ENCODE measurements at regions not wholly inside any gene's neighbourhood (a gene's known extent, or its start where the extent isn't known, plus 50 kb on each side); places are given as distances from the start of the nearest gene placed in this dataset.

GRCh38 chr22:49638001-49638400 is 189.7 kb downstream of the BRD1 start:
- no peak for DNase-seq

DNA sequence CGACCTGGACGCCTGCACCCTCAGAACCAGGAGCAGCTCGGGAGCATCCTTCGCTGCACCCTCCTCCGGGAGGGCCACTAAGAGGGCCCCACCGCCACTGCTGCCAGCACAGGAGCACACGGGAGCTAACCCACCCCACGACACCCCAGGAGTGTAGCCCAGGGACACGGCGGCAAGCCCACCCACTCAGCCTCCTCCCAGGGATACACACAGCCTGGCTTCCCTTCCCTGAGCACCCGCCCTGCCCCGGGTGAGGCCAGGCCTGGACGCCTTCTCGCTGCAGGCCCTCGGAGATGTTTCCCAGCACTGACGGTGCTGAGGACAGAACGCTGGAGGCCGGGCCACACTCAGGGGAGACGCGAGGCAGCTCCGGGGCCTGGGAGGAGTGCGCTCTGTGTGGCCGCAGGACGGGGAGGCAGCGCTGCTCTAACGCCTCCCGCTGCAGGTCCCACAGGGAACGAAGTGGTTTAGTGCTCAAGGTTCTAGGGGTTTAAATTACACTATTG is 190.4 kb downstream of the BRD1 start:
- no peak for DNase-seq

- DNase-seq = no peak
Observed at GRCh38 chr22:49636649-49637048, 191.0 kb downstream of the BRD1 start.

DNA sequence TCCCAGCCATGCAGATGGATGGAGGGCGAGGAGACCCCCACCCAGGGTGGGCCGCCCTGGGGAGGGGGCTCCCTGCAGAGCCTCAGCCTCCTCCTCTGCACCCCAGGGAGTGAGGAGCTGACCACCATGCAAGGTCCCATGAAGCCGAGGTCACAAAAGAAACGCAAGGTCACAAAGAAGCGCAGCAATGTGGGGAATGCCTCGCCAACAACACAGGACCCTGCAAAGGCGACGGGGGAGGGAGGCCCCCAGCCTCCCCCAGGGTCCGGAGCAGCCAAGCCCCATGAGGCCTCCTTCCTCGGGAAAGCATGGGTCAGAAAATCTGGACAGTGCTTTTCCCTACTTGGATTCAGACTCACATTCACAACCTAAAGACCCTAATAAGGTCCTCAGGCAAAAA is 191.5 kb downstream of the BRD1 start:
- no peak for DNase-seq

DNA sequence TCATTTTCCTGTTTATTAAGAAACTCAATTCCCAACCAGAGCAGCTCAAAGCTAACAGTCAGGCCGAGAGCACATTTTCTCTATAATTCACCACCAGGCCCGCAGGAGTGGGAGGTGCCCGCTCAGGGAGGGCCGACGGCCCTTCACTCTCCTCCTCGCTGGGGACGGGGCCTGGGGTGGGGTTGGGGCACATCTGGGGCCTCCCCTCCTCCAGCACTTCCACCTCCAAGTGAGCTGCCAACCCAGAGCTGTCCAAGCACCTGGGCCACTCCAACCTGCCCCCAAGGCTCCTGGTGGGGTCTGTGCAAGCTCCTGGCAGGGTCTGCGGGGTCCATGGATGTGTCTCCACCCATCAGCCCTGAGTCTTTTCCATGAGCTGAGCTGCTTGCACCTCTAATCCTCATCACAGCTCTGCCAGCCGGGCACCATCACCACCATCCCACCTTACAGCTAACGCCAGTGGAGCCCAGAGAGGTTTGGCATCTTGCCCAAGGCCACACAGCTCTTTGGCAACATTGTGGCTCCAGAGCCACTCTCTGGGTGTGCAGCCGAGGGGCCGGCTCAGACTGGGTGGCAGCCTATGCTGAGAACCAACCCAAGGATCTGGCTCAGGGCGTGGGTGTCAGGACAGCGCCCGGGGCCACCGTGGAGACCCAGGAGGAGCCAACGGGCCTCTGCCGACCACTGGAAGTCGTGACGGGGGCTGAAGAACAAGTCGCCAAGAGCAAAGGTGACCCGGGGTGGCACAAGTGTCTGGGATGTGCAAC is 193.5 kb downstream of the BRD1 start:
- no peak for DNase-seq

- DNase-seq = no peak
Observed at GRCh38 chr22:49633010-49633324, 194.7 kb downstream of the BRD1 start.

DNA sequence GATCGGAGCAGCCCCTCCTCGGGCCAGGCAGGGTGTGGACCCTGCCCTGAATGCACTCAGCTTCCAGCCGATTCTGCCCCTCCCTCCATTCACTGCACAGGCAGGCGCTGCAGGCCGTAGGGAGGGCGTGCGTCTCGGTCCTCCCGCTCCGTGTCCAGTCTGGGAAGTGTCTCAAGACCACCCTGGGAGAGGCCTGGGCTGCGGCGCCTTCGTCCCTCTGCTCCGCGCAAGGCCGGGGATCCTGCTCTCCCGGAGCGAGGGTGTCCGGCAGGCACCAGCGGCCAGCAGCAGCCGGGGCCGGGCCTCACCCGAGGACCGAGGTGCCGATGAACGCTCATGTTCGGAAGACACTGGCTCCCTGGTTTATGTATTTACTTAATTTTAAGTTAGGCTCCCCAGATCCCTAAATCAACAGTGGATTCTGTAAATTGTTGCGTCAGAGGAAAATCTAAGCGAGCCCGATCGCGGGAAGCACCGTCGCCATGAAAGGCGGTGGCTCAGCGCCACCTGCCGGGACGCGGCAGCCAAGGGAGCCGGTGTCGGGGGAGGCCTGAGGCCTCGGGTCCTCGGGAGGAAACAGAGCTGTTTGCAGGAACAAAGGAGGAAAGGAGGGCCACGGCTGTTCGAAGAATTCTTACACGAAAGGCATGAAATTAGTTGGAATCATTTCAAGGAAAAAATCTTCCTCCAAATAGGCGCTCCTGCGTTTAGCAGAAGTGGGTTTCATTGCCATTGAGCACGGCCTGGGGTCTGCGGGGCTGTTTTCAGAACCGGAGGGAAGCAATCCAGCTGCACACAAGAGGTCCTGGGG is 195.3 kb downstream of the BRD1 start:
- DNase-seq = no peak

DNA sequence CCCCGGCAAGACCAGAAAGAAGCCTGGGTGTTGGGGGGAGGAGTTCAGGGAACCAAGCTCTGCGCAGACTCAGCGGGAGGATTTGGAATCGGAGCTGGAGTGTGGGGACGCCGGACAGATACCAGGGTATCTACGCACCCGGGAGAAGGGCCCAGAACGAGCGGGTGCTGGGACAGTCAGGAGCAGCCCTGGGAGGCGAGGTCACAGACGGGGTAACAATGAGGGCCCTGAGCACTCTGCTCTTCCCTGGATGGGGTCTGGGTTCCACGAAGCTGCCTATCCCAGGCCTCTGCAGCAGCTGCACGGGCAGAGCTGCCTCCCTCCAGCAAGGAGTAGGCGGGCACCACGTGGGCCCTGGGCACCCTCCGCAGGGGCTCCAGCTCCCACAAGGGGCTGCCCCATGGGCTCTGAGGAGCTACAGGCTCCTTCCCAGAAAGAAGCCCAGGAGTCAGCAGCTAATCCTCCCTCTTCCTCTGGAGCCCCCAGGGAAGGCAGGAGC is 197.2 kb downstream of the BRD1 start:
- no peak for DNase-seq

GRCh38 chr22:49629586-49630447 is 197.9 kb downstream of the BRD1 start:
- DNase-seq = no peak

- DNase-seq = no peak
Observed at GRCh38 chr22:49629261-49629570, 198.5 kb downstream of the BRD1 start.

- DNase-seq = no peak
Observed at GRCh38 chr22:49628391-49629260, 199.0 kb downstream of the BRD1 start.

- no peak for DNase-seq
Observed at GRCh38 chr22:49627217-49628181, 200.2 kb downstream of the BRD1 start.

DNA sequence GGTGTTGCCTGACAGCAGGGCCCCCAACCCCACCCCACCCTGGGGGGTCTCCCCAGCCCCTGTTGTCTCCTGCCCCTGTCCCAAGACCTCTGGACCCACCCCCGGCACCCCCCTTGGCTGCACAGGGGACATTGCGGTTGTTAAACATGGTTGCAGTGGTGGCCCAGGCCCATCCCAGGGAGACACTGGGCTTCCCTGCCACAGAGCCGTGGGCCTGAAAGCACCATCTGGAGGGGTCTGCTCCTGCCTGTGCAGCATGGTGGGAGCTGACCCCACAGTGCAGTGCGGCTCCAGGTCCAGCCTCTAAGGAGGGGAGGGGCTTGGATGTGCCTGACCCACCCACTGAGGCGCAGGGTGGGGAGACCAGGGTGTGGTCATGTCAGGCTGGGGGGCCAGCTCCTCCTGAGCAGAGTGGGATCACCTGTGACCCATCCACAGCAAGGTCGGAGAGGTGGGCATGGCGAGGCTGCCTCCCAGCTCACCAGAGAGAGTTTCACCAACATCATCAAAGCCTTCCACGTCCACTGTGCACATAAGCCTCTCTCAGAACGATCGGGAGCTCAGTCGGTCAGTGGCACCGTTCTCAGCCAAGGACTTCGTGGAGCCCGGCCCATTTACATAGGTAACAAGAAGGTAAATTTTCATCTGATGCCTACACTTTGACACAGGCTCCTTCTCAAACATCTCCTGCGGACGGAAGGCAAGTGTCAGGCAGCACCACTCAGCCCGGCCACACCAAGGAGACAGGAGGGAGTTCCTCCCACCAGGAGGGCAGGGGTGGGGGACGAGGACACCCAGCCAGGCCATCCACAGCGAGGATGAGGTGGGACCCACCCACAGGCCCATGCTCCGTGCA is 201.1 kb downstream of the BRD1 start:
- DNase-seq = no peak

GRCh38 chr22:49624421-49625177 is 203.1 kb downstream of the BRD1 start:
- DNase-seq = no peak

DNA sequence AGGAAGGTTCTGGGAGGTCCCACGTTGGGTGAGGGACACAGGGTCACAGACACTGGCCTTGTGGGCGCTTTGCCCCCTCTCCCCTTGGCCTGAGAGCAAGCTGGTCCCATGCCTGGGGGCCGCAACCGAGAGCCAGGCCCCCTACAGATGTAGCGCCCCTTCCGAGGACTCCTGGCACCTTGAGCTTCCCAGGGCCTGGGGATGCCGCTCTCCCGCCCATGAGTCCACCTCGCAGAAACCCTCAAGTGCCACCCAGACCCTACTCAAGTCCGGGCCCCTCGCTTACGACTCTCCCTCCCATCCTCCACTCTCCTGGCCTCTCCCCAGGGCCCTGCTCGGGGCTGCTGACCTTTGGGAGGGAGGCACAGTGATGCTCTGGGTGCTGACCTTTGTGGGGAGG is 204.0 kb downstream of the BRD1 start:
- DNase-seq = no peak

DNA sequence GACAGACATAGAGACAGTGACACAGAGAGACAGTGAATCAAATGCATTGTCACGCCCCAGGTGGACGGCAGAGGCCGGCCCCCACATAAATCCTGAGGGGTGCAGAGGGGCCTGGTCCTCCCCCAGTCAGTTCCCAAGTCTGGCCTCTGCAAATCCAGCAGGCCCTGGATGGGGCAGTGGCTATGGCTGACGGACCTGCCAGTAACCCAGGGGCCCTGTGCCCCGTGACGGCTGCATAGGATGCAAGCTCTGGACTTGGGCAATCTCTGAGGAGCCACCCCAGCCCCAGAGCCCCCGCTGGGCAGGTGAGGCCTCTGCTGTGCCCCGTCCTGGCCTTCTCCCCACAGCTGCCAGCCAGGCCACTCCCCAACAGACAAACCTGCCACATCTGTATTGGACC is 204.5 kb downstream of the BRD1 start:
- no peak for DNase-seq

DNA sequence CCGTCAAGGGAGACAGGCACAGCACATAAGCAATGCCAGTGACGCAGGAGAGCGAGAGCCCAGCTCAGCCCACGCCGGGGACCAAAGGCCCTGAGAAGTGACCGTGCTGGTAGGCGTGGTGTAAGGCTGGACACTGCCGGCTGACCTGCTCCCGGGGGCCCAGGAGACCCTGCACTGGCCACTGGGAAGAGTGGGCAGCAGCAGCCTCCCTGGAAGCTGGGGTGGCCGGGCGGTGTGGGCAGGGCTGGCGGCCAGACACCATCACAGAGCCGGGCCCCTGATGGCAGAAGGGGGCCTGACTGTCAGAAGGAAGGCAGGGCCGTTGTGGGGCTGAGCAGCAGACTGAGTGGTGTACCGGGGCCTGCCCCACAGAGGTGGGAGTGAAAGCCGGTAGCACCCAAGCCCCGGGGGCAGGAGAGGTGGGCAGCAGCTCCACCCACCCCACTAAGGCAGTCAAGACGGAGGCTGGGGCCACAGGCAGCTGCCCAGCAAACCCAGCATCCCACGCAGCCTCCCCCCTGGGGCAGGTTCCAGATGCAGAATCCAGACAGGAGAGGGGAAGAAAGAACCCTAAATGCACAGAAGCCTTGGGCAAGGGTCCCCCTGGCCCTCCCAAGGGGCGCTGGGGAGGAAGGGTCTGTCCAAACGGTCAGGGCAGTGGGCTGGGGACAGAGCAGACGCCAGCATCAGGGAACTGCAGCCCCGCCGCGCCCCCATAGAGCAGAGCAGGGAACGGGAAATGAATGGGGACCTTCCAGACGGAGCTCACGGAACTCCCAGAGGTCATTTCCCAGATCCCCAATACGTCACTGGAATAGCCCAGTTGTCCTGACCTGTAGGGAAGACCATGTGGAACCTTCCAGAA is 205.2 kb downstream of the BRD1 start:
- no peak for DNase-seq

DNA sequence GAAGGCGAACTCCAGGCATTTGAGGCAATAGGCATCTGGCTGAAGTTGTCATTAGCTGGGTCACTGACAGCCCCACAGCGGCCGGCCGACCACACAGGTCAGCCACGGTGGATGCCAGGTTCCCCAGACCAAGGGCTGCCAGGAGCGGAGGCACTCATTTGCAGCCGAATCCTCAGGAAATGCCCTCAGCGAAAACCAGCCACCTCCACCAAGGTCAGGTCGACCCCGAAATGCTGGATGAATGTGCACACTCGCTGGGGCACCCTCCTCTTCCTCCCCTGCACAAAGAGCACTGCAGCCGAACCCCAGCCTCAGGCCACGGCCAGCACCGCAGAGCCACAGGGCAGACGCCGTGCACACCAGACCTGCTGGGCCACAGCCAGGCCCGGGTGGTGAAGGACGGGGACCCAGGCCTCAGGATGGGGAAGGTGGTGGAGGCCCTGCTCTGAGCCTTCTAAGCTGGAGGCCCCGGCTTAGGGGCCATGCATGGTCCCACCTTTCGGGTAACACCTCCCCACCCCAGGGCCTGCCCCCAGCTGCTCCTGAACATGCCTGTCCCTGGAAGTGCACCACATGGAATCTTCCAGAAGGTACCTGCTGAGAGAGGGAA is 206.0 kb downstream of the BRD1 start:
- no peak for DNase-seq

Data from activated effector memory CD4-positive, alpha-beta T cell treated with Interleukin-2 at 50 U/mL for 16 hours (primary cell).